Astrocyte of the hippocampus (primary cell): ENCODE measurements at regions not wholly inside any gene's neighbourhood (a gene's known extent, or its start where the extent isn't known, plus 50 kb on each side); places are given as distances from the start of the nearest gene placed in this dataset.

Source experiments
- DNase-seq: peaks from one replicate; pipeline ENCODE4 v3.0.0; 2011; ENCODE audit warnings: low read depth, low spot score

DNA sequence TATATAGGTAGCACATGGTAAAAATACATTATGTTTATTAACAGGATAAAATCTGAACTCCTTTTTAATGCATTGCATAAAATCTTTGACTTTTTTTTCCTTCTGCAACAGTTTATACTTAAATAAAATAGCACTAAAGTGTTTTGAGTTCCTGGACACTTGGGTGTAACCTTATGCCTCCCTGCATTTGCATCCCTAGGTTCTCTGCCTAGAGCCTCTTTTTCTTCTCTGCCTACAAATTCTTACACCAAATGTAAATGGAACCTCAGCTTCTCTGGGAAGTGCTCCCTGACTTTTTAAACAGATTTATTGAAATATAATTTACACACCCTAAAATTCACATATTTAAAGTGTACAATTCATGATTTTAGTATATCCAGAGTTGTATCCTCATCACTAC, 1017.6 kb downstream of the CNTNAP5 start:
- no peak for DNase-seq

GRCh38 chr2:125070726-125071505, 1045.8 kb downstream of the CNTNAP5 start:
- no peak for DNase-seq

- no peak for DNase-seq
These were observed 1048.4 kb downstream of the CNTNAP5 start for GRCh38 chr2:125073440-125073839.

DNA sequence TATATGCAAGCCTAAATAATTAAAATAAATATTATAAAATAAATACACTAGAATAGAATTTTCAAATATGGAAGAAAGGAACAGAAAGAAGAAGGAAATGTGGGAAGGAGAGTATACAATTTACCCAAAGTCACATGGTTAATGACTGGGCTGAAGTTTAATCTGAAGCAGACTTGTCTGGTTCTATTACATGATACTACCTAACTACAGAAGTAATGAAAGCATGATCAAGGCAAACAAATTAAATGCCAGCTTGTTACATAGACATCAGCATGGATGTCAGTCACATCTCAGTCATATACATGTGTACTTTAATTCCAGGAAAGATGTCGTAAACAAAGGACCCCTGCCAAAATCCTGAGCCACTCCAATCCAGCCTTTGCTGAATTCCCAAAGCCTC, 1060.8 kb downstream of the CNTNAP5 start:
- DNase-seq: no peak

DNA sequence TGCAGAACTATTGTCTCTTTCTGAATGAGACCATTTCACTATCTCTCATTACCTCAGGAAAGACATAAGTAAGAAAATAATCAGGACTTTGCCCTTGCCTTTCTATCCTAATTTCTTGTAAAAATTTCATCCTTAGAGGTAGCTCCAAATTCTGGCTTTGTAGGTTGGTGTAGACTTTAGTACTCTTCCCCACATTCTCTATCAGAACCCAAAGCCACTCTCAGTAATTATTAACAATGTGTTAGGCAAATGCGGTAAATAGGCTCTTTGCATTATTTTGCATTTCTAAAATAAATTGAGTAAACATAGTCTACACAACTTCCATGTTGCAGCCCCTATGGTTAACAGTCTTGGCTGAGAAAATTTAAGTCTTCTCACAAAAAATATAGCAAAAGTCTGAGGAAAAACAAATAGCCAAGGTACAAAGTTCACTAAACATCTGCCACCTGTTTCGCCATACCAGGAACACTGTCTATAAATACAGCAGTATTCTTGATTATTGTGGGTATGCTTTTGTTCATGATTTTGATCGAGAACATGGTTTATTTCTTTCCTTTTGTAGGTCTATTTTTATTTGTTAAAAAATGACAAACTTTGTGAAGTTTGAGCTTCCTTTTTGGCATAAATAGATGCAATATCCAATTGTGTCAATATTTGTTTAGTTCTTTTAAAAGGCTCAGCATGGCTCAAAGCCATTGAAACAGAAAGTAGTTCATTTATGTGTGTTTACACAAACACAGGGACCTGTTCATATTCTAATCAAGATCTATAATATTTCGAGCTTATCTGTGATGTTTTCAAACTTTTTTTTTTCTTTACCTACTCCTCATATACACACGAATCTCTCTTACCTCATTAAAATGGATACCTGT, 1061.5 kb downstream of the CNTNAP5 start:
- DNase-seq: no peak

- DNase-seq: no peak
These were observed 1067.4 kb downstream of the CNTNAP5 start for GRCh38 chr2:125092276-125093009.

- no peak for DNase-seq
These were observed 1070.7 kb downstream of the CNTNAP5 start for GRCh38 chr2:125095826-125096225.

DNA sequence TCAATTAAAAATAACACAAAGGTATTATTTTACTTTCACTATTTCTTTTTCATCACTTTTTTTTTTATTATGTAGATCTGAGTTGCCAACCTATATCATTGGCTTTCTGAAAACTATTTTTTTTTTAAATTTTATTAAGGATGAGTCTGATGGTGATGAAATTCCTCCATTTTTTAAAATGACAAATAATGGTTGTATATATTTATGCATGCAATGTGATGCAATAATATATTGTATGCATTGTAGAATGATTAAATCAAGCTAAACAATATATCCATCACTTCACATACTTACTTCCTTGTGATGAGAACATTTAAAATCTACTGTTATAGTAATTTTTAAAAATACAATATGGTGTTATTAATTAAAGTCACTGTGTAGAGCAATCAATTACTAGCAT, 1081.6 kb downstream of the CNTNAP5 start:
- no peak for DNase-seq

DNA sequence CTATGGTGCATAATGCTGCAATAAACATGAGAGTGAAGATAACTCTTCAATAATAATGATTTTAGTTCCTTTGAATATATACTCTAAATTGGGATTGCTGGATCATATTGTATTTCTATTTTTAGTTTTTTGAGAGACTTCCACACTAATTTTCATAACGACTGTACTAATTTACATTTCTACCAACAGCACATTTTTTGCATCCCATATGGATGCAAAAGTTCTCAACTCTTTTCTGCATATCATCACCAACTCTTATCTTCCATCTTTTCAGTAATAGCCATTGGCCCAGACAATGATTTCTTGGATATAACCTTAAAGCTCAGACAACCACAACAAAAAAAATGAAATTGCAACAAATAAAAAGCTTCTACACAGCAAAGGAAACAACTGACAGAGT, 1082.4 kb downstream of the CNTNAP5 start:
- no peak for DNase-seq

DNA sequence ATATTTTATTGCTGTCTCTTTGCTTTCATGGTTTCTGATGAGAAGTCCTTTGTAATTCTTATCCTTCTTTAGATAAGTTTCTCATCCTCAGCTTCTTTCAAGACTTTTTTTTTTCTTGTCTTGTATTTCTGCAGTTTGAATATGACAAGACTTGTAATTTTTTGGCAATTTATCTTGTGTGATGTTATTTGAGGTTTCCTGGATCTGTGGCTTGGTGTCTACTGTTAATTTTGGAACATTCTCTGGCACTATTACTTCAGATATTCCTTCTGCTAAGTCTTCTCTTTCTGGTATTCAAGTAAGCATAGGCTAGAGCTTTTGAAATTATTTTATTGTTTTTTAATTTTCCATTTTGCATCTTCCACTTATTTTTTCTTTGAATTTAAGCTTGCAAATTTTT, 1083.2 kb downstream of the CNTNAP5 start:
- DNase-seq: no peak

DNA sequence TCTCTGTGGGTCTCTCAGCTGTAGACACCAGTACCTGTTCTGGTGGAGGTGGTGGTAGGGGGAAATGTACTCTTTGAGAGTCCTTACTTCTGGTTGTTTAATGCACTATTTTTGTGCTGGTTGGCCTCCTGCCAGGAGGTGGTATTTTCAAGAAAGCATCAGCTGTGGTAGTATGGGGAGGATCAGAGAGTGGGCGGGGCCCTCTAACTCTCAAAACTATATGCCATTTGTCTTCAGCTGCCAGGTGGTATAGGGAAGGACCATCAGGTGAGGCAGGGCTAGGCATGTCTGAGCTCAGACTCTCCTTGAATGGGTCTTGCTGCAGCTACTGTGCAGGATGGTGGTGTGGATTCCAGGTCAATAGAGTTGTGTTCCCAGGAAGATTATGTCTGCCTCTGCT, 1100.8 kb downstream of the CNTNAP5 start:
- no peak for DNase-seq

GRCh38 chr2:125160947-125161346, 1135.9 kb downstream of the CNTNAP5 start:
- DNase-seq: no peak

- no peak for DNase-seq
These were observed 1142.1 kb downstream of the CNTNAP5 start for GRCh38 chr2:125167152-125167551.

GRCh38 chr2:125167820-125168219, 1142.7 kb downstream of the CNTNAP5 start:
- peak; percentile 34 for DNase-seq

DNA sequence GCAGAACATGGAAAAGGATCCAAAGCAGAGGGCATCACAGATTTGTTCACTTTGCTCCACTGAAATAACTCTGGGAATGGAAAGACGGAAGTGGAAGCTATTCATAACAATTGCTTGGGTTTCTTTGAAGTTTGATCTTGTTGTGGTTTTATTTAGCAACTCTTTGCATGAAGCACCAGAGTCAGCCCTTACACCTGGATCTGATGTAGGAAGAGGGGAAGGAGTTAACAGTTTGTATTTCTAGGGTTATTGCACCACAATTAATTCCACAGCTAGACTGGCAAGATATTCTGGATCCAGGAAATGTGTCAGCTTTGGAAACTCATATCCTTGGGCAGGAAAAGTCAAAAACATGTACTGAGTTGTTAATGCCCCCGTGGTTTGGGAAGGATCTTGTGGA, 1143.4 kb downstream of the CNTNAP5 start:
- no peak for DNase-seq

GRCh38 chr2:125169022-125169763, 1144.1 kb downstream of the CNTNAP5 start:
- no peak for DNase-seq

DNA sequence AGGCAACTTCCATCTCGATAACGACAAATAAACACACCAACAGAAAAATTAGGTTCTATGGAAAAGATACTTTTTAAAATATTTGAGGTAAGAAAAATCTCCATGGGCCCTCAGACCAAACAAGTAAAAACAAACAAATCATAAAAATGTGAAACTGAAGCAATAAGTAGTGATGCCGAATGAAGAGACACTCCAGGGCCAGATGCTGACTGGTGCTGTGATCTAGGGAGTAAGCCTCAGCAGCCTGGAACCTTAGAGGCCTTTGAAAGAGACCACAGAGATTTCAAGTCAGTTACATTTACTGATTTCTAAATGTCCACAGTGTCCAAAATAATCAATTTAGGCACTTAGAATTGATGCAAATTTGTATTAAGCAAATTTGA, 1144.7 kb downstream of the CNTNAP5 start:
- DNase-seq: no peak

DNA sequence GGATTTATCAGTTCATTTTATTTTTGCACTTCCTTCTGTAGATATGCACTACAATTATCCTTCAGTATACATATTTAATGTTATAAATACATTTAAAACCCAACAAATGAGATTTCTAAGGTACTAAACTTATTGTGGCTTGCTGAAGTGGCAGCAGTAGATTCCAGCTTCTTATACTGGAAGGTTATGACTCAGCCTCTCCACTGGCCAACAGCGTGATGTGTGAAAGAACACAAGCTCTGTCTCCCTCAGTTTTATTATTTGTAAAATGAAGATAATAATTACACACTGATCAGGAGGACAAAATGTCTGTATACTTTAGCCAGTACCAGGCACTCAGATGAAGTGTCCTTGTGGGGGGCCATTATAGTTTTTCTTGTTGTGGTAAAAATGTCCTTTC, 1147.1 kb downstream of the CNTNAP5 start:
- DNase-seq: peak; percentile 10

- DNase-seq: no peak
These were observed 1150.3 kb downstream of the CNTNAP5 start for GRCh38 chr2:125175415-125175814.

- no peak for DNase-seq
These were observed 1160.7 kb downstream of the CNTNAP5 start for GRCh38 chr2:125185691-125186270.

DNA sequence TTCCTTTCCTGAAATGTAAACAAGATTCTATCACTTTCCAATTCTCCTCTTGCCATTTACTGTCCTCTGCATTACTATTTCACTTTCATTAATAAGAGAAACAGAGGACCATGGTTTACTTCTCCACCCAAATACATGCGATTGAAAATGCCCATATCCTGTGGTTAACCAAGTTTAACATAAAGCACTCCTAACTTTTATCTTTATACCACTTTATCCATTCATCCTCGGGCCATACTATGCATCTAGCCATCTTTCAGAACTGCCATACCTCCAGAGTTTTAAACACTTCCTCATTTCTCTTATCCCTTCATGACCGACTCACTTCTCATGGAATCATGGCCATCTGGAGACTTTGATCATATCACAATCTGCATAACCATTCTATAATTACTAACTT, 1182.3 kb downstream of the CNTNAP5 start:
- no peak for DNase-seq
